ENCODE measurements at regions not wholly inside any gene's neighbourhood (a gene's known extent, or its start where the extent isn't known, plus 50 kb on each side); places are given as distances from the start of the nearest gene placed in this dataset.

DNA sequence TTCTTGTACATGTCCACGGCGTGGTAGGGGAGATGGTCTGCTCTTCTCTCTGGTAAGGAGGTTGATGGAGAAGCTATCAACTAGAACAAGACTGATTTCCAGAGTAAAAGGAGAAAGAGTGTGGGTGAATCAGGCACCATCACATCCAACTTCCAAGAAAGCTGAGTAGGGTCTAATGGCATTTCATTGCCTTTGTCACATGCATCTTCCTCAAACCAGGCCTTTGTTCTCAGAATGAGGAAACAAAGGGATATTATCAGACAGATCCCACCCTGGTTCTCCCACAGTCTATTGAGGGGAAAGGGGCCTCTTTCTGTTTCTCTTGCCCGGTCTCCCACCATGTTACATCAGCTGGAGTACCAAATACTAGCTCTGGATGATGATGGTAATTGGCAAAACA, 160.2 kb upstream of the RBPJ start:
- Histone ChIP-seq H3K9me3 (ENCODE audit: control insufficient read depth, low read length) (no peaks in the 10 kb centered on the region), H3K4me3 (ENCODE audit: extremely low read depth, insufficient read depth, low read length, poor library complexity, severe bottlenecking) (no peak overlapping the region), H3K27ac (ENCODE audit: low read depth, low read length, severe bottlenecking) (no peak overlapping the region), H3K4me1 (ENCODE audit: control insufficient read depth, insufficient read depth, low read length, poor library complexity, severe bottlenecking) (no peaks in the 10 kb centered on the region), H3K36me3 (ENCODE audit: control insufficient read depth, insufficient read depth, low read length) (no peaks in the 10 kb centered on the region)
- 80% methylated on average over 1 of the region's 3 CpGs; no CpG with 5 or more reads in 1 of the 2 experiments for WGBS, 2 experiments (ENCODE audit: insufficient coverage in 2 of 2)

GRCh38 chr4:26161030-26161824, 159.6 kb upstream of the RBPJ start:
- no peaks in the 10 kb centered on the region for H3K9me3 ChIP-seq (ENCODE audit: control insufficient read depth, low read length)
- no peak overlapping the region for H3K4me3 ChIP-seq (ENCODE audit: extremely low read depth, insufficient read depth, low read length, poor library complexity, severe bottlenecking)
- H3K27ac ChIP-seq (ENCODE audit: low read depth, low read length, severe bottlenecking) = no peak overlapping the region
- H3K36me3 ChIP-seq (ENCODE audit: control insufficient read depth, insufficient read depth, low read length) = no peaks in the 10 kb centered on the region
- WGBS, 2 experiments (ENCODE audit: insufficient coverage in 2 of 2) = 60 to 67% methylated on average over 1 to 2 of the region's 5 CpGs
- no peaks in the 10 kb centered on the region for H3K4me1 ChIP-seq (ENCODE audit: control insufficient read depth, insufficient read depth, low read length, poor library complexity, severe bottlenecking)

GRCh38 chr4:26162101-26162500, 158.7 kb upstream of the RBPJ start:
- 87 to 95% methylated on average over 4 of the region's 4 CpGs for WGBS, 2 experiments (ENCODE audit: insufficient coverage in 2 of 2)
- no peaks in the 10 kb centered on the region for H3K36me3 ChIP-seq (ENCODE audit: control insufficient read depth, insufficient read depth, low read length)
- no peaks in the 10 kb centered on the region for H3K9me3 ChIP-seq (ENCODE audit: control insufficient read depth, low read length)
- H3K4me1 ChIP-seq (ENCODE audit: control insufficient read depth, insufficient read depth, low read length, poor library complexity, severe bottlenecking) = no peaks in the 10 kb centered on the region
- H3K4me3 ChIP-seq (ENCODE audit: extremely low read depth, insufficient read depth, low read length, poor library complexity, severe bottlenecking) = no peak overlapping the region
- H3K27ac ChIP-seq (ENCODE audit: low read depth, low read length, severe bottlenecking) = no peak overlapping the region

GRCh38 chr4:26163425-26164362, 157.1 kb upstream of the RBPJ start:
- Histone ChIP-seq H3K4me1 (ENCODE audit: control insufficient read depth, insufficient read depth, low read length, poor library complexity, severe bottlenecking) (no peaks in the 10 kb centered on the region), H3K4me3 (ENCODE audit: extremely low read depth, insufficient read depth, low read length, poor library complexity, severe bottlenecking) (no peak overlapping the region), H3K27ac (ENCODE audit: low read depth, low read length, severe bottlenecking) (no peak overlapping the region), H3K9me3 (ENCODE audit: control insufficient read depth, low read length) (no peaks in the 10 kb centered on the region), H3K36me3 (ENCODE audit: control insufficient read depth, insufficient read depth, low read length) (no peaks in the 10 kb centered on the region)
- WGBS, 2 experiments (ENCODE audit: insufficient coverage in 2 of 2) = 68 to 96% methylated on average over 3 of the region's 9 CpGs

DNA sequence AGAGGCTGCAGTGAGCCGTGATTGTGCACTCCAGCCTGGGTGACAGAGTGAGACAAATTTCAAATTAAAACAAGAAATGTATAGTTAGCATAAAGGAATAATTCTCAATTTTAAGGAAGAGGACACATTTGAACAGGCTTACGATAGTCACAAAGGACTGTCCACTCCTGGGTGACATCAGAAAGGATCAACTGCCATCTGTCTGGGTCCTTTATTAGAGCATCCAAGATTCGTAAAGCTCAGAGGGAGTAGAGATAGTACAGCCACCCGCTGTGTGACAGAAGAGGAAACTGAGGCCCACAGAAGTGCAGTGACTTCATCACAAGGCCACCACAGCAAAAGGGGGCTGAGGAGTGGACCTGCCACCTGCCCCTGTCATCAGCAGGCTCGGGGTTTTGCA, 149.3 kb upstream of the RBPJ start:
- no peak overlapping the region for H3K27ac ChIP-seq (ENCODE audit: low read depth, low read length, severe bottlenecking)
- no peaks in the 10 kb centered on the region for H3K9me3 ChIP-seq (ENCODE audit: control insufficient read depth, low read length)
- H3K4me3 ChIP-seq (ENCODE audit: extremely low read depth, insufficient read depth, low read length, poor library complexity, severe bottlenecking) = no peak overlapping the region
- H3K36me3 ChIP-seq (ENCODE audit: control insufficient read depth, insufficient read depth, low read length) = no peaks in the 10 kb centered on the region
- H3K4me1 ChIP-seq (ENCODE audit: control insufficient read depth, insufficient read depth, low read length, poor library complexity, severe bottlenecking) = peaks cover 11% of the 10 kb centered on the region
- 85 to 90% methylated on average over 4 to 5 of the region's 5 CpGs for WGBS, 2 experiments (ENCODE audit: insufficient coverage in 2 of 2)

DNA sequence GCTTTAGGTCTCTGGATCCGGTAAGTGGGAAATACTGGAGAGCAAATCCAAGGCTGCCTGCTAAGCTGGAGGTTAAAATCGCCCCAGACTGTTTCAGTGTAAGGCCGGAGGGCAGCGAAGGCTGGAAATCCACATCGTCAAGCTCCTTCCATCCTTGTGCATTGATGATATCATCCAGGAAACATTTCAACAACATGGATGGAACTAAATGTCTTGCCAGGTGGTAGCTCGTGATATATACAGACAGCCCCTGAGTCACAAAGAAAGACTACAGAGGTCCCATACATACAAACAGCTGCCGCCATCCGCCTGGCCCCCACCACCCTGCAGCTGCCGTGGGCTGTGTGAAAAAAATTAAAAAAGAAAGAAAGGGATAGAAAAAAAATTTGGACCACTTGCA, 148.9 kb upstream of the RBPJ start:
- Histone ChIP-seq H3K9me3 (ENCODE audit: control insufficient read depth, low read length) (no peaks in the 10 kb centered on the region), H3K4me3 (ENCODE audit: extremely low read depth, insufficient read depth, low read length, poor library complexity, severe bottlenecking) (no peak overlapping the region), H3K4me1 (ENCODE audit: control insufficient read depth, insufficient read depth, low read length, poor library complexity, severe bottlenecking) (peaks cover 11% of the 10 kb centered on the region), H3K36me3 (ENCODE audit: control insufficient read depth, insufficient read depth, low read length) (no peaks in the 10 kb centered on the region), H3K27ac (ENCODE audit: low read depth, low read length, severe bottlenecking) (no peak overlapping the region)
- 87 to 92% methylated on average over 4 to 6 of the region's 9 CpGs for WGBS, 2 experiments (ENCODE audit: insufficient coverage in 2 of 2)

DNA sequence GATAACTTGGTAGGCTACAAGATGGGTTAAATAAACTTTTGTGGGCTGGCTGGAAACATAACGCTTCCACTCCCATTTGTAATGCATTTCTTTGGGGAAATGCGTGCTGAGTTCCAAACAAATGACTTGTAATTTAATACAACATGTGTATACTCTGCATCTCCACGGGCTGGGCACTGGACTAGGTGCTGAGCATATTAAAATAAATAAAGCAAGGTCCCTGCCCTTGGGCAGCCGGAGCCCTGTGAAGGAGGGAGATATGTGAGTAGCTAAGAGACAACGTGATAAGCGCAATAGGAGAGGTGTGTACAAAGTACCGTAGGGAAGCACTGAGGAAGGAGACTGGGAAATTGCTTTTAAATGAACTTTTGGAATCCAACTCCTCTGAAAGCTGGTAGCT, 147.2 kb upstream of the RBPJ start:
- H3K4me3 ChIP-seq (ENCODE audit: extremely low read depth, insufficient read depth, low read length, poor library complexity, severe bottlenecking) = no peak overlapping the region
- WGBS, 2 experiments (ENCODE audit: insufficient coverage in 2 of 2) = 90 to 93% methylated on average over 4 of the region's 7 CpGs
- no peak overlapping the region for H3K27ac ChIP-seq (ENCODE audit: low read depth, low read length, severe bottlenecking)

GRCh38 chr4:26174027-26174426, 146.8 kb upstream of the RBPJ start:
- Histone ChIP-seq H3K9me3 (ENCODE audit: control insufficient read depth, low read length) (no peaks in the 10 kb centered on the region), H3K36me3 (ENCODE audit: control insufficient read depth, insufficient read depth, low read length) (no peaks in the 10 kb centered on the region), H3K27ac (ENCODE audit: low read depth, low read length, severe bottlenecking) (no peak overlapping the region), H3K4me3 (ENCODE audit: extremely low read depth, insufficient read depth, low read length, poor library complexity, severe bottlenecking) (no peak overlapping the region), H3K4me1 (ENCODE audit: control insufficient read depth, insufficient read depth, low read length, poor library complexity, severe bottlenecking) (peaks cover 11% of the 10 kb centered on the region)
- 77 to 87% methylated on average over 7 to 8 of the region's 9 CpGs for WGBS, 2 experiments (ENCODE audit: insufficient coverage in 2 of 2)

More for the DNA sequence above, 147.2 kb upstream of the RBPJ start:
- Histone ChIP-seq H3K9me3 (ENCODE audit: control insufficient read depth, low read length) (no peaks in the 10 kb centered on the region), H3K36me3 (ENCODE audit: control insufficient read depth, insufficient read depth, low read length) (no peaks in the 10 kb centered on the region), H3K4me1 (ENCODE audit: control insufficient read depth, insufficient read depth, low read length, poor library complexity, severe bottlenecking) (peaks cover 11% of the 10 kb centered on the region)

GRCh38 chr4:26175006-26175786, 145.6 kb upstream of the RBPJ start:
- Histone ChIP-seq H3K36me3 (ENCODE audit: control insufficient read depth, insufficient read depth, low read length) (no peaks in the 10 kb centered on the region), H3K4me1 (ENCODE audit: control insufficient read depth, insufficient read depth, low read length, poor library complexity, severe bottlenecking) (peaks cover 11% of the 10 kb centered on the region), H3K4me3 (ENCODE audit: extremely low read depth, insufficient read depth, low read length, poor library complexity, severe bottlenecking) (no peak overlapping the region), H3K9me3 (ENCODE audit: control insufficient read depth, low read length) (no peaks in the 10 kb centered on the region), H3K27ac (ENCODE audit: low read depth, low read length, severe bottlenecking) (no peak overlapping the region)
- WGBS, 2 experiments (ENCODE audit: insufficient coverage in 2 of 2) = 87 to 96% methylated on average over 9 of the region's 13 CpGs

GRCh38 chr4:26175905-26176470, 144.8 kb upstream of the RBPJ start:
- H3K4me3 ChIP-seq (ENCODE audit: extremely low read depth, insufficient read depth, low read length, poor library complexity, severe bottlenecking) = no peak overlapping the region
- no peaks in the 10 kb centered on the region for H3K36me3 ChIP-seq (ENCODE audit: control insufficient read depth, insufficient read depth, low read length)
- H3K4me1 ChIP-seq (ENCODE audit: control insufficient read depth, insufficient read depth, low read length, poor library complexity, severe bottlenecking) = peaks cover 11% of the 10 kb centered on the region
- 90% methylated on average over 2 of the region's 4 CpGs; no CpG with 5 or more reads in 1 of the 2 experiments for WGBS, 2 experiments (ENCODE audit: insufficient coverage in 2 of 2)
- no peak overlapping the region for H3K27ac ChIP-seq (ENCODE audit: low read depth, low read length, severe bottlenecking)
- H3K9me3 ChIP-seq (ENCODE audit: control insufficient read depth, low read length) = no peaks in the 10 kb centered on the region
